Mesendoderm (in vitro differentiated cells): ENCODE measurements at regions not wholly inside any gene's neighbourhood (a gene's known extent, or its start where the extent isn't known, plus 50 kb on each side); places are given as distances from the start of the nearest gene placed in this dataset.
A peak's percentile ranks its signal among the peaks of the same experiment; 100 is the strongest.
"Not testable (repeated sequence)": the region's sequence is repeated elsewhere in the genome, so short reads cannot be mapped to it uniquely, and the experiment has no call there.

Experiments used
- DNase-seq: peaks from one replicate; pipeline ENCODE4 v3.0.0; 2013
- H2AK5ac ChIP-seq: 2 replicates; pipeline ENCODE4 v1.6.1; 2013; ENCODE audit warnings: low read length, inconsistent platforms
- H2BK120ac ChIP-seq: 2 replicates; pipeline ENCODE4 v1.6.1; 2013; ENCODE audit warnings: low read depth, mild to moderate bottlenecking, low read length, moderate library complexity, mixed read lengths
- H2BK15ac ChIP-seq: replicated peaks from 2 replicates; pipeline ENCODE4 v1.6.1; 2013; ENCODE audit warnings: low read depth, mild to moderate bottlenecking, moderate library complexity
- H2BK5ac ChIP-seq: 2 replicates; pipeline ENCODE4 v1.6.1; 2013; ENCODE audit warnings: low read length, inconsistent platforms
- H3K18ac ChIP-seq: 2 replicates; pipeline ENCODE4 v1.6.1; 2013; ENCODE audit warnings: mild to moderate bottlenecking, low read length, mixed read lengths
- H3K23ac ChIP-seq: one replicate; pipeline ENCODE4 v1.6.1; 2013; ENCODE audit warnings: low read length
- H3K27ac ChIP-seq: 2 replicates; pipeline ENCODE4 v1.5.1; 2013; ENCODE audit warnings: low read depth, mild to moderate bottlenecking, inconsistent platforms, low read length, moderate library complexity
- H3K27me3 ChIP-seq: 2 replicates; pipeline ENCODE4 v1.6.1; 2013; ENCODE audit warnings: low read length, control low read depth, mild to moderate bottlenecking, inconsistent platforms; ENCODE audit not compliant: insufficient read depth, poor library complexity
- H3K36me3 ChIP-seq: 2 replicates; pipeline ENCODE4 v1.6.1; 2013; ENCODE audit warnings: low read length, inconsistent platforms; ENCODE audit not compliant: control insufficient read depth, insufficient read depth
- H3K4ac ChIP-seq: one replicate; pipeline ENCODE4 v1.6.1; 2013; ENCODE audit warnings: low read depth, mild to moderate bottlenecking, low read length, moderate library complexity
- H3K4me1 ChIP-seq: 2 replicates; pipeline ENCODE4 v1.6.1; 2013; ENCODE audit warnings: low read depth, low read length, inconsistent platforms; ENCODE audit not compliant: control insufficient read depth
- H3K4me2 ChIP-seq: 2 replicates; pipeline ENCODE4 v1.6.1; 2013; ENCODE audit warnings: low read length
- H3K4me3 ChIP-seq: 2 replicates; pipeline ENCODE4 v1.5.1; 2013; ENCODE audit warnings: mild to moderate bottlenecking, low read length
- H3K56ac ChIP-seq: one replicate; pipeline ENCODE4 v1.6.1; 2013; ENCODE audit warnings: low read length
- H3K79me1 ChIP-seq: 2 replicates; pipeline ENCODE4 v1.6.1; 2013; ENCODE audit warnings: low read length, inconsistent platforms
- H3K79me2 ChIP-seq: 2 replicates; pipeline ENCODE4 v1.6.1; 2013; ENCODE audit warnings: mild to moderate bottlenecking, low read length; ENCODE audit not compliant: control insufficient read depth, insufficient read depth
- H3K9ac ChIP-seq: 2 replicates; pipeline ENCODE4 v1.6.1; 2013; ENCODE audit warnings: low read length, inconsistent platforms
- H4K5ac ChIP-seq: one replicate; pipeline ENCODE4 v1.6.1; 2013; ENCODE audit warnings: low read length
- H4K8ac ChIP-seq: one replicate; pipeline ENCODE4 v1.6.1; 2013; ENCODE audit warnings: low read depth, mild to moderate bottlenecking, control low read depth, low read length, moderate library complexity
- WGBS: extraction: QIAGEN DNeasy Blood & Tissue Kit; methylation state at CpG from one replicate; pipeline ENCODE4 v1.1.7; 2013; ENCODE audit warnings: low lambda C conversion rate, missing lambda C conversion rate; ENCODE audit not compliant: insufficient coverage; ENCODE audit errors: extremely low coverage; 5-methylcytosine and 5-hydroxymethylcytosine counted together

GRCh38 chr4:154907345-154908045, 126.4 kb downstream of the RBM46 start:
- not testable (repeated sequence) for H2BK120ac ChIP-seq, H3K4me3 ChIP-seq, H4K8ac ChIP-seq, H3K23ac ChIP-seq, H3K36me3 ChIP-seq, H3K79me2 ChIP-seq, H3K56ac ChIP-seq, H4K5ac ChIP-seq, DNase-seq, H3K18ac ChIP-seq, H2BK5ac ChIP-seq, H3K9ac ChIP-seq, H2BK15ac ChIP-seq, H3K27me3 ChIP-seq, H3K79me1 ChIP-seq, H2AK5ac ChIP-seq, H3K4me2 ChIP-seq, H3K27ac ChIP-seq, H3K4ac ChIP-seq, H3K4me1 ChIP-seq
- no CpG with 5 or more reads among the region's 17 CpGs for WGBS

GRCh38 chr4:154908168-154908567, 127.1 kb downstream of the RBM46 start:
- Histone ChIP-seq H3K36me3 (no peaks in the 10 kb centered on the region), H3K79me1 (no peaks in the 10 kb centered on the region), H3K4me1 (no peaks in the 10 kb centered on the region), H3K4ac (no peak overlapping the region), H2BK120ac (no peak overlapping the region), H3K27ac (no peak overlapping the region), H3K9ac (no peak overlapping the region), H3K4me2 (no peak overlapping the region), H3K56ac (no peak overlapping the region), H2AK5ac (no peak overlapping the region), H2BK5ac (no peak overlapping the region), H2BK15ac (no peak overlapping the region), H3K27me3 (no peaks in the 10 kb centered on the region), H3K4me3 (no peak overlapping the region), H3K23ac (no peak overlapping the region), H3K18ac (no peak overlapping the region), H4K8ac (no peak overlapping the region), H3K79me2 (no peaks in the 10 kb centered on the region), H4K5ac (no peak overlapping the region)
- no peak for DNase-seq
- no CpG with 5 or more reads among the region's 1 CpG for WGBS

GRCh38 chr4:154911097-154911496, 130.0 kb downstream of the RBM46 start:
- no peaks in the 10 kb centered on the region for H3K79me2 ChIP-seq
- H3K27ac ChIP-seq = no peak overlapping the region
- H3K4me3 ChIP-seq = no peak overlapping the region
- no peaks in the 10 kb centered on the region for H3K4me1 ChIP-seq
- no peak overlapping the region for H4K5ac ChIP-seq
- H3K36me3 ChIP-seq = no peaks in the 10 kb centered on the region
- no peak overlapping the region for H3K4ac ChIP-seq
- no peak overlapping the region for H3K4me2 ChIP-seq
- no peaks in the 10 kb centered on the region for H3K27me3 ChIP-seq
- no peak overlapping the region for H3K23ac ChIP-seq
- H2BK120ac ChIP-seq = no peak overlapping the region
- H3K18ac ChIP-seq = no peak overlapping the region
- H2BK15ac ChIP-seq = no peak overlapping the region
- no peaks in the 10 kb centered on the region for H3K79me1 ChIP-seq
- DNase-seq = peak; percentile 50
- no peak overlapping the region for H2BK5ac ChIP-seq
- H4K8ac ChIP-seq = no peak overlapping the region
- no peak overlapping the region for H2AK5ac ChIP-seq
- WGBS = no CpG with 5 or more reads among the region's 1 CpG
- no peak overlapping the region for H3K9ac ChIP-seq
- H3K56ac ChIP-seq = no peak overlapping the region

- no peaks in the 10 kb centered on the region for H3K79me1 ChIP-seq
- no peak overlapping the region for H3K9ac ChIP-seq
- no peak overlapping the region for H3K4ac ChIP-seq
- no peak overlapping the region for H2BK15ac ChIP-seq
- no peak overlapping the region for H2BK120ac ChIP-seq
- no peak overlapping the region for H3K27ac ChIP-seq
- no peaks in the 10 kb centered on the region for H3K36me3 ChIP-seq
- H2AK5ac ChIP-seq = no peak overlapping the region
- H4K8ac ChIP-seq = no peak overlapping the region
- no peak overlapping the region for H3K18ac ChIP-seq
- H3K4me1 ChIP-seq = no peaks in the 10 kb centered on the region
- H3K27me3 ChIP-seq = no peaks in the 10 kb centered on the region
- H3K79me2 ChIP-seq = no peaks in the 10 kb centered on the region
- no CpG with 5 or more reads among the region's 3 CpGs for WGBS
- H4K5ac ChIP-seq = no peak overlapping the region
- no peak overlapping the region for H2BK5ac ChIP-seq
- no peak for DNase-seq
- H3K56ac ChIP-seq = no peak overlapping the region
- H3K4me3 ChIP-seq = no peak overlapping the region
- H3K4me2 ChIP-seq = no peak overlapping the region
- H3K23ac ChIP-seq = no peak overlapping the region
These were observed 130.6 kb downstream of the RBM46 start for GRCh38 chr4:154911608-154912098.

- H3K9ac ChIP-seq = no peak overlapping the region
- H2BK120ac ChIP-seq = no peak overlapping the region
- DNase-seq = no peak
- no peak overlapping the region for H3K56ac ChIP-seq
- no peak overlapping the region for H2BK15ac ChIP-seq
- no peaks in the 10 kb centered on the region for H3K4me1 ChIP-seq
- H3K27ac ChIP-seq = no peak overlapping the region
- H3K79me2 ChIP-seq = no peaks in the 10 kb centered on the region
- no peak overlapping the region for H3K4ac ChIP-seq
- H3K36me3 ChIP-seq = no peaks in the 10 kb centered on the region
- H3K18ac ChIP-seq = no peak overlapping the region
- H3K4me3 ChIP-seq = no peak overlapping the region
- H3K23ac ChIP-seq = no peak overlapping the region
- no peak overlapping the region for H4K5ac ChIP-seq
- no peaks in the 10 kb centered on the region for H3K79me1 ChIP-seq
- H2BK5ac ChIP-seq = no peak overlapping the region
- no peak overlapping the region for H3K4me2 ChIP-seq
- H4K8ac ChIP-seq = no peak overlapping the region
- no peaks in the 10 kb centered on the region for H3K27me3 ChIP-seq
- WGBS = no CpG with 5 or more reads among the region's 3 CpGs
- H2AK5ac ChIP-seq = no peak overlapping the region
These were observed 135.0 kb downstream of the RBM46 start for GRCh38 chr4:154916068-154916467.
